HG02763 (cell line): ENCODE measurements at regions not wholly inside any gene's neighbourhood (a gene's known extent, or its start where the extent isn't known, plus 50 kb on each side); places are given as distances from the start of the nearest gene placed in this dataset.
"Not testable (repeated sequence)": the region's sequence is repeated elsewhere in the genome, so short reads cannot be mapped to it uniquely, and the experiment has no call there.

Source experiments
- ATAC-seq: cut with Tn5 transposase; IDR thresholded peaks from one replicate; pipeline ENCODE4 v1.9.1; 2021; ENCODE audit warnings: mild to moderate bottlenecking, moderate library complexity; ENCODE audit not compliant: unreplicated experiment

- ATAC-seq = no peak
Observed at GRCh38 chr12:74076918-74077317, 460.7 kb upstream of the ATXN7L3B start.

GRCh38 chr12:74105434-74105833, 432.2 kb upstream of the ATXN7L3B start:
- no peak for ATAC-seq

- ATAC-seq = no peak
Observed at GRCh38 chr12:74108729-74109128, 428.9 kb upstream of the ATXN7L3B start.

GRCh38 chr12:74111688-74112360, 425.8 kb upstream of the ATXN7L3B start:
- ATAC-seq = no peak

GRCh38 chr12:74119811-74120362, 417.7 kb upstream of the ATXN7L3B start:
- ATAC-seq = no peak

GRCh38 chr12:74120644-74121043, 417.0 kb upstream of the ATXN7L3B start:
- ATAC-seq = no peak

GRCh38 chr12:74129702-74130101, 407.9 kb upstream of the ATXN7L3B start:
- ATAC-seq = no peak

- no peak for ATAC-seq
Observed at GRCh38 chr12:74144396-74144795, 393.2 kb upstream of the ATXN7L3B start.

- no peak for ATAC-seq
Observed at GRCh38 chr12:74145328-74145727, 392.3 kb upstream of the ATXN7L3B start.

GRCh38 chr12:74148849-74149248, 388.8 kb upstream of the ATXN7L3B start:
- ATAC-seq = no peak

GRCh38 chr12:74152370-74152769, 385.3 kb upstream of the ATXN7L3B start:
- ATAC-seq = no peak

- ATAC-seq = no peak
Observed at GRCh38 chr12:74166096-74166495, 371.5 kb upstream of the ATXN7L3B start.

GRCh38 chr12:74169607-74170006, 368.0 kb upstream of the ATXN7L3B start:
- no peak for ATAC-seq

- no peak for ATAC-seq
Observed at GRCh38 chr12:74170645-74171477, 366.8 kb upstream of the ATXN7L3B start.

- ATAC-seq = no peak
Observed at GRCh38 chr12:74171478-74171909, 366.1 kb upstream of the ATXN7L3B start.

GRCh38 chr12:74174961-74175360, 362.7 kb upstream of the ATXN7L3B start:
- ATAC-seq = not testable (repeated sequence)

- ATAC-seq = no peak
Observed at GRCh38 chr12:74185360-74185759, 352.3 kb upstream of the ATXN7L3B start.

- no peak for ATAC-seq
Observed at GRCh38 chr12:74193191-74193590, 344.4 kb upstream of the ATXN7L3B start.

GRCh38 chr12:74204236-74204635, 333.4 kb upstream of the ATXN7L3B start:
- no peak for ATAC-seq

- ATAC-seq = no peak
Observed at GRCh38 chr12:74227846-74228545, 309.6 kb upstream of the ATXN7L3B start.

GRCh38 chr12:74229671-74230070, 308.0 kb upstream of the ATXN7L3B start:
- no peak for ATAC-seq
